ENCODE measurements at regions not wholly inside any gene's neighbourhood (a gene's known extent, or its start where the extent isn't known, plus 50 kb on each side); places are given as distances from the start of the nearest gene placed in this dataset.
"Not testable (repeated sequence)": the region's sequence is repeated elsewhere in the genome, so short reads cannot be mapped to it uniquely, and the experiment has no call there.

GRCh38 chr13:33411312-33411711, 125.8 kb upstream of the STARD13 start:
- no peak for DNase-seq (ENCODE audit: low read depth, low spot score)

GRCh38 chr13:33415822-33416221, 130.3 kb upstream of the STARD13 start:
- no peak for DNase-seq (ENCODE audit: low read depth, low spot score)

GRCh38 chr13:33418224-33418953, 132.8 kb upstream of the STARD13 start:
- not testable (repeated sequence) for DNase-seq (ENCODE audit: low read depth, low spot score)

GRCh38 chr13:33420117-33420516, 134.6 kb upstream of the STARD13 start:
- not testable (repeated sequence) for DNase-seq (ENCODE audit: low read depth, low spot score)

GRCh38 chr13:33426131-33426530, 140.6 kb upstream of the STARD13 start:
- DNase-seq (ENCODE audit: low read depth, low spot score), result no peak

- DNase-seq (ENCODE audit: low read depth, low spot score), result no peak
Observed at GRCh38 chr13:33433316-33433715, 147.8 kb upstream of the STARD13 start.

- DNase-seq (ENCODE audit: low read depth, low spot score), result no peak
Observed at GRCh38 chr13:33434676-33435075, 149.1 kb upstream of the STARD13 start.

GRCh38 chr13:33435207-33435606, 149.7 kb upstream of the STARD13 start:
- no peak for DNase-seq (ENCODE audit: low read depth, low spot score)

GRCh38 chr13:33438918-33439317, 153.4 kb upstream of the STARD13 start:
- DNase-seq (ENCODE audit: low read depth, low spot score), result no peak

- DNase-seq (ENCODE audit: low read depth, low spot score), result no peak
Observed at GRCh38 chr13:33441015-33441414, 155.5 kb upstream of the STARD13 start.

GRCh38 chr13:33445024-33445423, 159.5 kb upstream of the STARD13 start:
- DNase-seq (ENCODE audit: low read depth, low spot score), result no peak

- no peak for DNase-seq (ENCODE audit: low read depth, low spot score)
Observed at GRCh38 chr13:33445476-33445875, 159.9 kb upstream of the STARD13 start.

- DNase-seq (ENCODE audit: low read depth, low spot score), result peak; percentile 18
Observed at GRCh38 chr13:33446821-33447725, 161.5 kb upstream of the STARD13 start.

GRCh38 chr13:33448889-33449288, 163.3 kb upstream of the STARD13 start:
- no peak for DNase-seq (ENCODE audit: low read depth, low spot score)

GRCh38 chr13:33450956-33451709, 165.6 kb upstream of the STARD13 start:
- no peak for DNase-seq (ENCODE audit: low read depth, low spot score)

GRCh38 chr13:33452873-33453517, 167.4 kb upstream of the STARD13 start:
- DNase-seq (ENCODE audit: low read depth, low spot score), result no peak

GRCh38 chr13:33453936-33454335, 168.4 kb upstream of the STARD13 start:
- no peak for DNase-seq (ENCODE audit: low read depth, low spot score)

GRCh38 chr13:33454844-33455705, 169.5 kb upstream of the STARD13 start:
- no peak for DNase-seq (ENCODE audit: low read depth, low spot score)

- DNase-seq (ENCODE audit: low read depth, low spot score), result no peak
Observed at GRCh38 chr13:33459702-33460101, 174.1 kb upstream of the STARD13 start.

GRCh38 chr13:33462109-33462508, 176.6 kb upstream of the STARD13 start:
- DNase-seq (ENCODE audit: low read depth, low spot score), result no peak

GRCh38 chr13:33464345-33464744, 178.8 kb upstream of the STARD13 start:
- DNase-seq (ENCODE audit: low read depth, low spot score), result no peak
